NCI-H2029 (cell line): ENCODE measurements at regions not wholly inside any gene's neighbourhood (a gene's known extent, or its start where the extent isn't known, plus 50 kb on each side); places are given as distances from the start of the nearest gene placed in this dataset.

Experiments
- DNase-seq: peaks from one replicate; lab custom pipeline; 2025; lab: John Stamatoyannopoulos, UW

DNA sequence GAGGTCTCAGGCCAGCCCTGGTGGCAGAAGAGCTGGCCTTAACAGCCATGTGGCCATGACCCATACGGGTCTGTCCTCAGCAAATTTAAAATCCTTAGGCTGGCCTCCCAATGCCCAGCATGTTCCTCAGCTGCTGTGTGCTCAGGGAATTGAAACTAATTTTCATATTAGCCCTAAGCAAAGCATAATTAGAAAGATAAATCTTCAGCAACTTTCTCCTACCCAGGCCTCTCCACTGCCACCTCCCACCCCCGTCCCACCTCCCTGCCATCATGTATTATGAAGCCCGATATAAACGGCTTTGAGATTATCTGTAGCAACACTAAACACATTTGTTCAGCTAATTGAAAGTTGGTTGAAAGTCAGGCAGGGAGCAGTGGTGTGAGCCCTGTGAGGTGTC lies 178.8 kb upstream of the NTM start:
- DNase-seq, result no peak

GRCh38 chr11:131192628-131193027 lies 177.8 kb upstream of the NTM start:
- DNase-seq, result no peak

- no peak for DNase-seq
Measured at GRCh38 chr11:131193031-131193501, 177.3 kb upstream of the NTM start.

GRCh38 chr11:131194726-131195125 lies 175.7 kb upstream of the NTM start:
- DNase-seq, result no peak

GRCh38 chr11:131195661-131196517 lies 174.5 kb upstream of the NTM start:
- DNase-seq, result peak; percentile 79

- no peak for DNase-seq
Measured at GRCh38 chr11:131198161-131199014, 172.0 kb upstream of the NTM start.

- no peak for DNase-seq
Measured at GRCh38 chr11:131199015-131199280, 171.5 kb upstream of the NTM start.

- no peak for DNase-seq
Measured at GRCh38 chr11:131201674-131202073, 168.7 kb upstream of the NTM start.

DNA sequence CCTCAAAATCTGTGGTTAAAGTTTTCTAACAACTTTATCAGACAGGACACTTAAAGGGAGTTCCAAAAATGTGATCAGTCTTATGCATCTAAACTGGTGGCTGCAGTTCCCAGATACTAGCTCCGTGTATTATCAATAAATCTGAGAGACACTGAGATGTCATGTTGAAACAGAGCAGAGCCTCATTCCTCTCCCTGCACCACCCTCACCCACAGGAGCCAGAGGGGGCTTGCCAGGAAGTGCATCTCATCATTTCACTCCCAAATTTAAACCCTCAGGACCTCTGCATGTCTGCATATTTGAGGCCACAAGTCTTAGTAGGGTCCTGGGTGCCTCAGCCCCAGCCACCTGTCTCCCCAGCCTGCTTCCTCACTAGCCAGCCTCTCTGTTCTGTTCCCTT lies 167.4 kb upstream of the NTM start:
- DNase-seq, result no peak

GRCh38 chr11:131204282-131204681 lies 166.1 kb upstream of the NTM start:
- DNase-seq, result no peak

GRCh38 chr11:131204765-131205380 lies 165.5 kb upstream of the NTM start:
- no peak for DNase-seq

- DNase-seq, result no peak
Measured at GRCh38 chr11:131206671-131207070, 163.7 kb upstream of the NTM start.

DNA sequence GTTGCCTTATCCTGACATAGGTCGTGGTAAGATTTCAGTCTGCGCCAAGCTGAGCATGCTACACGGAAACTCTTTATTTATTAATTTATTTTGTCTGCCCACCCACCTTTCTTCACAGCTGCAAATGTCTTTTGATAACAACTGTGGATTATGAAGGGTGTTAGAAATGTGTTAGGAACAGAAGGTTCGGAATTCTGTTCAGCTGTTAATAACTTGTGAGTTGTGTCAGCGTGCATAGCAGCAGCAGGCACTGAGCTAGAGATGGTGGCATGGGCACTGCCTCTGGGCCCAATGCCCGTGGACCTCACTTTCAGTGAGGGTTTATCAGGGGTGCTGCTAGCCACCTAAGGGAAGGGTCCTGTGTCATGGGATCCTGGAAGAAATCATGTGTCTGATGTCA lies 162.5 kb upstream of the NTM start:
- no peak for DNase-seq

- DNase-seq, result no peak
Measured at GRCh38 chr11:131217313-131218310, 152.8 kb upstream of the NTM start.

- DNase-seq, result no peak
Measured at GRCh38 chr11:131218542-131218941, 151.9 kb upstream of the NTM start.

- DNase-seq, result no peak
Measured at GRCh38 chr11:131219646-131220045, 150.8 kb upstream of the NTM start.

- DNase-seq, result no peak
Measured at GRCh38 chr11:131223198-131223991, 147.0 kb upstream of the NTM start.

DNA sequence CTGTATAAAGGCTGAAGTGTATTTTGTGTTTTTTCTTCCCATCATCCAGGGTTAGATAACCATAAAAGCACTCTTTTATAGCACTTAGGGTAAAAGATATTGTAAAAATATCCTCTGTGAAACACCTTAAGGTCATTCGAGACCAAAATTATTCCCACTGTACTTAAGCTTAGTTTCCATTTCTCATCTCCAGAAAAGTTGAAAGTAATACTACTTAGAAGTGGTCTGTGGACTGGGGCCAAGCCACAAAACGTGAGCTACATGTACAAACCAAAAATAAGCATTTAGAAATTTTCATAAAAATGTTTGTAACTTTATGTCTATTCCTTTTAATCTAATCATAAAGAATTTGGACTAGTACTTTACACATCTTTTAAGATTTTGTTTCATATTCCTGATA lies 142.0 kb upstream of the NTM start:
- no peak for DNase-seq

GRCh38 chr11:131229221-131229620 lies 141.2 kb upstream of the NTM start:
- no peak for DNase-seq

DNA sequence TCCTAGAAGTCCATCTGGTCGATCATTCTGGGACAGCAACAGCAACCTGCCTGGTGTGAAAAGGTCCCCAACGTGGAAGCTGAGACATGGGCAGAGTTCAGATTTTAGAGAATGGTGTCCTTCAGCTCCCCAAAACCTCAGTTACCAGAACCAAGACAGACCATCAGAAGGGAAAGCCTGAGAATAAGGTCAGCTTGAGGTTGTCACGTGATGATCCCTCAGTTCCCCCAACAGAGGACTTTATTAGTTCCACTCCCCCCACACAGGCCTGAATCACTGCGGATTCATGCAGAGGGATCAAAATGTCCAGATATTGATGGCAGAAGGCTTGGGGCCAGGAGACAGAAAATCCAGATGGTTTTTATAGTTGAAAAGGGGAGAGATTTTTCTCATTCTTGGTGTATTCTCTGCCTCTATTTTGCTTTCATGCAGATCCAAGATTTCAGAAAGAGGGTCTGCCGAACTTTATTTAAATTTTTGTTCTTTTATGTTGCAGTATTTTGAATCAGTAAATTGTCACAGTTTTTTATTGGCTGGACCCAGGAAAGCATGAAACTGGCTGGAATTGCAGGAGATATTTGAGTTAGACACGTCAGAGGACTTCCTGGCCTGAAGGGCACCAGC lies 139.0 kb upstream of the NTM start:
- no peak for DNase-seq
